PC-3 (cell line): ENCODE measurements at regions not wholly inside any gene's neighbourhood (a gene's known extent, or its start where the extent isn't known, plus 50 kb on each side); places are given as distances from the start of the nearest gene placed in this dataset.

Experiments used
- ATAC-seq: fragments of 200-7000 bp; cut with Tn5 transposase; 2 replicates; pipeline ENCODE4 v1.9.1; 2020; ENCODE audit warnings: mild to moderate bottlenecking, moderate library complexity
- BruUV-seq: library from RNA; stranded (reverse); fragments of 400-500 nt; replicated peaks from 2 replicates; lab custom pipeline; 2021; lab: Mats Ljungman, UMichigan
- CTCF ChIA-PET: fragments of 300-600 bp; sonication (Branson Sonifier 250); formaldehyde crosslinking; loops from one replicate; lab custom pipeline; 2022; ENCODE audit warnings: antibody characterized with exemption; lab: Charles Lee
- POLR2A ChIA-PET: fragments of 300-600 bp; sonication (Branson Sonifier 250); formaldehyde crosslinking; loops from one replicate; lab custom pipeline; 2022; ENCODE audit warnings: antibody characterized with exemption; ENCODE audit not compliant: unreplicated experiment; lab: Charles Lee
- DNase-seq: peaks from one replicate; pipeline ENCODE4 v3.0.0-alpha.2; 2015
- H2AFZ ChIP-seq: fragments of 300-600 bp; sonication (generic); 2 replicates; pipeline ENCODE4 v1.6.0; 2016; ENCODE audit warnings: antibody characterized with exemption, low read length
- H3F3A ChIP-seq: fragments of 300-600 bp; sonication (generic); one replicate; pipeline ENCODE4 v1.6.0; 2017; ENCODE audit warnings: antibody characterized with exemption, low read length, control low read depth, mild to moderate bottlenecking; ENCODE audit not compliant: unreplicated experiment
- H3K27ac ChIP-seq: fragments of 300-600 bp; sonication (generic); 2 replicates; pipeline ENCODE4 v1.5.1; 2016; ENCODE audit warnings: mild to moderate bottlenecking, low read length
- H3K27me3 ChIP-seq: fragments of 300-600 bp; sonication (generic); 2 replicates; pipeline ENCODE4 v1.6.1; 2016; ENCODE audit warnings: low read length, mixed read lengths
- H3K36me3 ChIP-seq: fragments of 300-600 bp; sonication (generic); 2 replicates; pipeline ENCODE4 v1.6.1; 2016; ENCODE audit warnings: low read depth, mixed run types, low read length, mixed read lengths
- H3K4me1 ChIP-seq: fragments of 300-600 bp; sonication (generic); 2 replicates; pipeline ENCODE4 v1.5.1; 2016; ENCODE audit warnings: low read length; ENCODE audit not compliant: insufficient read depth
- H3K4me2 ChIP-seq: fragments of 300-600 bp; sonication (generic); 2 replicates; pipeline ENCODE4 v1.6.0; 2016; ENCODE audit warnings: low read length
- H3K4me3 ChIP-seq: fragments of 300-600 bp; sonication (generic); 2 replicates; pipeline ENCODE4 v1.5.1; 2016; ENCODE audit warnings: mild to moderate bottlenecking, low read length, mixed read lengths
- H3K79me2 ChIP-seq: fragments of 300-600 bp; sonication (generic); 2 replicates; pipeline ENCODE4 v1.6.1; 2017; ENCODE audit warnings: low read length, mixed read lengths
- H3K9ac ChIP-seq: fragments of 300-600 bp; sonication (generic); 2 replicates; pipeline ENCODE4 v1.6.0; 2016; ENCODE audit warnings: mild to moderate bottlenecking, low read length
- H3K9me2 ChIP-seq: fragments of 300-600 bp; sonication (generic); replicated peaks from 2 replicates; pipeline ENCODE4 v1.6.1; 2016; ENCODE audit warnings: mixed run types, low read length, mixed read lengths
- H3K9me3 ChIP-seq: fragments of 300-600 bp; sonication (generic); 2 replicates; pipeline ENCODE4 v1.6.1; 2016; ENCODE audit warnings: low read length, mixed read lengths
- H4K20me1 ChIP-seq: fragments of 300-600 bp; sonication (generic); 2 replicates; pipeline ENCODE4 v1.6.1; 2016; ENCODE audit warnings: low read length, mixed read lengths
- CTCF ChIP-seq: fragments of 300-600 bp; sonication (generic); conservative IDR thresholded peaks from 2 replicates; pipeline ENCODE4 v1.5.1; 2017; ENCODE audit warnings: antibody characterized with exemption, low read depth, mild to moderate bottlenecking, low read length
- EZH2 ChIP-seq: fragments of 300-600 bp; sonication (generic); IDR thresholded peaks from one replicate; pipeline ENCODE4 v1.6.1; 2017; ENCODE audit warnings: antibody characterized with exemption, mild to moderate bottlenecking, low read length; ENCODE audit not compliant: unreplicated experiment
- EZH2phosphoT487 ChIP-seq: fragments of 300-600 bp; sonication (generic); IDR thresholded peaks from 2 replicates; pipeline ENCODE4 v1.6.1; 2018; ENCODE audit warnings: mild to moderate bottlenecking, antibody characterized with exemption, low read length, borderline replicate concordance
- intact Hi-C: fragments of 100-400 bp; cut with micrococcal nuclease; formaldehyde crosslinking; loops from 2 replicates; pipeline ENCODE4 v1.9.0; 2023

GRCh38 chr4:125551466-125551865 is 236.7 kb downstream of the FAT4 start:
- DNase-seq (no peak), ATAC-seq (no peak)
- intact Hi-C loops, result no loop called here
- CTCF ChIA-PET, result no interaction called here
- Histone ChIP-seq H3K27ac (no peak overlapping the region), H3K79me2 (no peaks in the 10 kb centered on the region), H3K9ac (no peak overlapping the region), H2AFZ (no peak overlapping the region), H3K27me3 (no peaks in the 10 kb centered on the region), H4K20me1 (no peaks in the 10 kb centered on the region), H3K36me3 (no peaks in the 10 kb centered on the region), H3K4me3 (no peak overlapping the region), H3K4me2 (no peak overlapping the region), H3F3A (no peaks in the 10 kb centered on the region), H3K9me3 (no peaks in the 10 kb centered on the region), H3K9me2 (no peaks in the 10 kb centered on the region), H3K4me1 (no peaks in the 10 kb centered on the region)
- no TSS peak for BruUV-seq
- TF ChIP-seq CTCF (no peak), EZH2phosphoT487 (no peak), EZH2 (no peak)
- POLR2A ChIA-PET, result no interaction called here

GRCh38 chr4:125551967-125552366 is 237.2 kb downstream of the FAT4 start:
- Histone ChIP-seq H3F3A (no peaks in the 10 kb centered on the region), H3K9me3 (no peaks in the 10 kb centered on the region), H3K27ac (no peak overlapping the region), H3K27me3 (no peaks in the 10 kb centered on the region), H3K9ac (no peak overlapping the region), H3K4me3 (no peak overlapping the region), H3K4me2 (no peak overlapping the region), H2AFZ (no peak overlapping the region), H3K79me2 (no peaks in the 10 kb centered on the region), H3K4me1 (no peaks in the 10 kb centered on the region), H3K9me2 (no peaks in the 10 kb centered on the region), H3K36me3 (no peaks in the 10 kb centered on the region), H4K20me1 (no peaks in the 10 kb centered on the region)
- no TSS peak for BruUV-seq
- CTCF ChIA-PET, result no interaction called here
- DNase-seq (no peak), ATAC-seq (no peak)
- no peak for TF ChIP-seq EZH2
- no peak for TF ChIP-seq EZH2phosphoT487
- TF ChIP-seq CTCF, result no peak
- POLR2A ChIA-PET, result no interaction called here
- intact Hi-C loops, result no loop called here

GRCh38 chr4:125572601-125573000 is 257.8 kb downstream of the FAT4 start:
- no peak overlapping the region for H2AFZ ChIP-seq

More at GRCh38 chr4:125572601-125573000, 257.8 kb downstream of the FAT4 start:
- Histone ChIP-seq H3K9me2 (no peaks in the 10 kb centered on the region), H3K27ac (no peak overlapping the region), H3K4me1 (no peaks in the 10 kb centered on the region), H3F3A (no peaks in the 10 kb centered on the region), H3K27me3 (no peaks in the 10 kb centered on the region), H3K36me3 (no peaks in the 10 kb centered on the region), H3K9ac (no peak overlapping the region), H4K20me1 (no peaks in the 10 kb centered on the region), H3K79me2 (no peaks in the 10 kb centered on the region), H3K4me2 (no peak overlapping the region), H3K9me3 (no peaks in the 10 kb centered on the region), H3K4me3 (no peak overlapping the region)
- intact Hi-C loops, result no loop called here
- DNase-seq (no peak), ATAC-seq (no peak)
- ChIA-PET POLR2A (no interaction called here), CTCF (no interaction called here)
- BruUV-seq, result no TSS peak
- no peak for TF ChIP-seq CTCF
- TF ChIP-seq EZH2, result no peak
- no peak for TF ChIP-seq EZH2phosphoT487
